ENCODE measurements at regions not wholly inside any gene's neighbourhood (a gene's known extent, or its start where the extent isn't known, plus 50 kb on each side); places are given as distances from the start of the nearest gene placed in this dataset.

DNA sequence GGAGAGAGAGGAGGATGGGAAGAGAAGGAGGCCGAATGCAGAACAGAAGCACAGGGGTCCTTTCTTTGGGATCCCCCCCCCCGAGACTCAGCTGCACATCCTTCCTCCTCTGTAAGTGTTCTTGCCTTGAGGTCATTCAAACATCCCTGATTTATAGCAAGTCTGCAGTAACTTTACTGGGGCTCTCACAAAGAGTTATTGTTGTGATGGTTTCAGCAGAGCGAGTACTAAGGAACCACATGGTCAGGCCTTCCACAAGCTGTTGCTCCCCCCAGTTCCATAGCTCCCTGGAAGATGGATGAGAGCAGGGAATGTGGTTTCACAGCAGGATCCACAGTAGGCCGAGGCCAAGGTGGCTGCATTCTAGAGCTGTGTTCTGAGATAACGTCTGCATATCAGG is 351.4 kb upstream of the CDH4 start:
- TF ChIP-seq, protein P1, sequence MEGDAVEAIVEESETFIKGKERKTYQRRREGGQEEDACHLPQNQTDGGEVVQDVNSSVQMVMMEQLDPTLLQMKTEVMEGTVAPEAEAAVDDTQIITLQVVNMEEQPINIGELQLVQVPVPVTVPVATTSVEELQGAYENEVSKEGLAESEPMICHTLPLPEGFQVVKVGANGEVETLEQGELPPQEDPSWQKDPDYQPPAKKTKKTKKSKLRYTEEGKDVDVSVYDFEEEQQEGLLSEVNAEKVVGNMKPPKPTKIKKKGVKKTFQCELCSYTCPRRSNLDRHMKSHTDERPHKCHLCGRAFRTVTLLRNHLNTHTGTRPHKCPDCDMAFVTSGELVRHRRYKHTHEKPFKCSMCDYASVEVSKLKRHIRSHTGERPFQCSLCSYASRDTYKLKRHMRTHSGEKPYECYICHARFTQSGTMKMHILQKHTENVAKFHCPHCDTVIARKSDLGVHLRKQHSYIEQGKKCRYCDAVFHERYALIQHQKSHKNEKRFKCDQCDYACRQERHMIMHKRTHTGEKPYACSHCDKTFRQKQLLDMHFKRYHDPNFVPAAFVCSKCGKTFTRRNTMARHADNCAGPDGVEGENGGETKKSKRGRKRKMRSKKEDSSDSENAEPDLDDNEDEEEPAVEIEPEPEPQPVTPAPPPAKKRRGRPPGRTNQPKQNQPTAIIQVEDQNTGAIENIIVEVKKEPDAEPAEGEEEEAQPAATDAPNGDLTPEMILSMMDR (IDR thresholded peaks at IDR 0.05; ENCODE audit: low read depth, low read length), result no peak
- DNase-seq, result no peak
- H3K36me3 ChIP-seq, result no peaks in the 10 kb centered on the region

DNA sequence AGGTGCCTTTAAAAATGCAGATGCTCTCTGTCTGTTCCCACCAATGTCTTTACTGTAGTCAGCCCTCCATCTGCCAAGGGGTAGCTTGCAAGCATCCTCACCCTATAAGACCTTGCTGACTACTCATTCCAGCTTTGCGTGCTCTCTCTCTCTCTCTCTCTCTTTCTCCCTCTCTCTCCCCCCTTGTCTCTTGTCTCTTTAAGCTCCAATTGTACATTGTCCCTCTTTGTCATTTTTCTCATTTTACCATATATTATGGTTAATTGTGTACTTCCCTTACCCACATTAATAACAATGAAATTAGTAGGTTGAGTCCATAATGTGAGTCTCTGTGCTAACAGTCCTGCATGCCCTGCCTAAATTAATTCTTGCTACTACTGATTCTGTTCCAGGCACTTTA is 350.2 kb upstream of the CDH4 start:
- TF ChIP-seq, protein P1 (IDR thresholded peaks at IDR 0.05; ENCODE audit: low read depth, low read length), result no peak
- peaks cover 54% of the 10 kb centered on the region for H3K27me3 ChIP-seq (ENCODE audit: insufficient read depth, low read depth, severe bottlenecking)
- no peak for DNase-seq
- no peaks in the 10 kb centered on the region for H3K36me3 ChIP-seq
- no peak overlapping the region for H3K27ac ChIP-seq
- H3K4me3 ChIP-seq (ENCODE audit: low read depth, low read length), result no peak overlapping the region
- no peaks in the 10 kb centered on the region for H3K9me3 ChIP-seq (ENCODE audit: severe bottlenecking)

More for the DNA sequence above, 351.4 kb upstream of the CDH4 start:
- H3K4me3 ChIP-seq (ENCODE audit: low read depth, low read length), result no peak overlapping the region
- peaks cover 58% of the 10 kb centered on the region for H3K27me3 ChIP-seq (ENCODE audit: insufficient read depth, low read depth, severe bottlenecking)
- H3K9me3 ChIP-seq (ENCODE audit: severe bottlenecking), result no peaks in the 10 kb centered on the region
- no peak overlapping the region for H3K27ac ChIP-seq

DNA sequence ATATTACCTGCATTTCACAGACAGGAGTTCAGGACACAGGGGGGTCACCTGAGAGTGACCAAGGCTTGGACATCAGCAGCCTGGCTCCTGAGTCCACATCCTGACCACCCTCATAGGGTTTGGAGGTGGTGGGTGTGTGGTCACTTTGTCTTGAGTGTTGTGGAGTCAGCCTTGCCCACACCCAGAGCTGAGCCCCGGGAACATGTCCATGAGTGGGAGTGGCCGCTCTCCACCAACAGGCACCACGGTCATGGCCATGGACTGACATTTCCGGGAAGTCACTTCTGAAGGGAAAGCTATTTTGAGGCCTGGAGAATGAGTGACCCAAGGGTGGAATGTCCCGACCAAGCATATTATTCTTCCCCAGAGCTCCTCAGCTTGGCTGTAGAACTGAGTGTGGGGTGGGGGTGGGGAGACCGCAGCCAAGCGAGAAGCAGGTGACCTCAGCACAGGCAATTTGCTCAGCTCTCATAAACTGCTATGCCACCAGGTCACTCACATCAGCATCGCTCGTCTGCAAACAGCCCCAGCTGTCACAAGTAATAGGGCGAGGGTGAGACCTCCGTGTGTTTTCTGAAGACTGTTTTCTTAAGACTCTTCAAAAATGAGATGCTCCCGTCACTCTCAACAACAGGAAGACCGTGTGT is 348.6 kb upstream of the CDH4 start:
- Histone ChIP-seq H3K27me3 (ENCODE audit: insufficient read depth, low read depth, severe bottlenecking) (peaks cover 42% of the 10 kb centered on the region), H3K4me3 (ENCODE audit: low read depth, low read length) (no peak overlapping the region), H3K27ac (no peak overlapping the region), H3K9me3 (ENCODE audit: severe bottlenecking) (no peaks in the 10 kb centered on the region), H3K36me3 (no peaks in the 10 kb centered on the region)
- no peak for DNase-seq
- TF ChIP-seq, protein P1 (IDR thresholded peaks at IDR 0.05; ENCODE audit: low read depth, low read length), result no peak

DNA sequence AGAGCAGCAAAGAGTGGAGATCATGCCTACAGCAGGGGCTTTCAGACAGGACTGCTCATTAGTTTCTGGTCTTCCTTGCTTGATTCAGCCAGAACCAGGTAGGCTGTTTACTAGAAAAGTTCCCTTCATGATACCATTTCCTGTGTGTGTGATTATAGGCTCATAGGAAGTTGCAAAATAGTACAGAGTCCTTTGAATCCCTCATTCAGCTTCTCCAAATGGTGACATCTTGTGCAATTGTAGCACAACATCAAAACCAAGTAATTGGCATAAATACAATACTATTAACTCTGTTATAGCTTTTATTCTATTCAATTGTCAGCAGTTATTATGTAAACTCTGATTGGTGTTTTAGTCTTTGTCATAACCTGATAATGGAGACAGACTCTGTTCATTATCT is 347.3 kb upstream of the CDH4 start:
- Histone ChIP-seq H3K9me3 (ENCODE audit: severe bottlenecking) (no peaks in the 10 kb centered on the region), H3K27ac (no peak overlapping the region), H3K27me3 (ENCODE audit: insufficient read depth, low read depth, severe bottlenecking) (peaks cover 29% of the 10 kb centered on the region), H3K36me3 (no peaks in the 10 kb centered on the region), H3K4me3 (ENCODE audit: low read depth, low read length) (no peak overlapping the region)
- TF ChIP-seq, protein P1 (IDR thresholded peaks at IDR 0.05; ENCODE audit: low read depth, low read length), result no peak
- DNase-seq, result no peak

DNA sequence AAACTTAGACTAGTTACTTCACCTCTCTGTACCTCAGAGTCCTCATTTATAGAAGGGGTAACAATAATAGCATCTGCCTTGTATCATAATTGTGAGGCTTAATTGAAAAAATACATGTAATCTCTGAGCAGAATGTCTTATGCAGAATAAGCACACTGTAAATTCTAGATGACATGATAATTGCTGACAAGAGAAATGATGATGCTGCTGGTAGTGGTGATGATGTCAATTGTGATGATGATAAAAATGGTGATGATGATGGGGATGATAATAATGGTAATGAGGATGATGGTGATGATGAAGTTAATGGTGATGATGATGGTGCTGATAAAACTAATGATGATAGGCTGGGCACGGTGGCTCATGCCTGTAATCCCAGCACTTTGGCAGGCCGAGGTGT is 346.1 kb upstream of the CDH4 start:
- no peak for DNase-seq
- H3K36me3 ChIP-seq, result no peaks in the 10 kb centered on the region
- no peak overlapping the region for H3K27ac ChIP-seq
- no peaks in the 10 kb centered on the region for H3K9me3 ChIP-seq (ENCODE audit: severe bottlenecking)
- H3K4me3 ChIP-seq (ENCODE audit: low read depth, low read length), result no peak overlapping the region
- H3K27me3 ChIP-seq (ENCODE audit: insufficient read depth, low read depth, severe bottlenecking), result peaks cover 21% of the 10 kb centered on the region
- TF ChIP-seq, protein P1 (IDR thresholded peaks at IDR 0.05; ENCODE audit: low read depth, low read length), result no peak

DNA sequence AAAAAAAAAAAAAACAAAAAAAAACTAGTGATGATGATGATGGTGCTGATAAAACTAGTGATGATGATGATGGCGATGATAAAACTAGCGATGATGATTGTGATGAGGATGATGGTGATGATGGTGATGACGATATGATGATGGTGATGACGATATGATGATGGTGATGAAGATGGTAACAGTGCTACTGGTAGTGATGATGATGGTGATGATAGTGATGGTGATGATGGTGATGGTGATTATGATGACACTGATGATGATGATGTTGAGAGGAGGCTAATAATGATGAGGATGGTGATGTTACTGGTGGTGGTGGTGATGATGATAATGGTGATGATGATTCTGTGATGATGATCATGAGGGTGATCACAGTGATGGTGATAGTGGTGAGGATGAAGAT is 345.5 kb upstream of the CDH4 start:
- DNase-seq, result no peak
- no peak overlapping the region for H3K4me3 ChIP-seq (ENCODE audit: low read depth, low read length)
- no peaks in the 10 kb centered on the region for H3K36me3 ChIP-seq
- H3K27ac ChIP-seq, result no peak overlapping the region
- TF ChIP-seq, protein P1 (IDR thresholded peaks at IDR 0.05; ENCODE audit: low read depth, low read length), result no peak
- no peaks in the 10 kb centered on the region for H3K9me3 ChIP-seq (ENCODE audit: severe bottlenecking)
- peaks cover 21% of the 10 kb centered on the region for H3K27me3 ChIP-seq (ENCODE audit: insufficient read depth, low read depth, severe bottlenecking)

Measured in WERI-Rb-1 (cell line).